ENCODE measurements at regions not wholly inside any gene's neighbourhood (a gene's known extent, or its start where the extent isn't known, plus 50 kb on each side); places are given as distances from the start of the nearest gene placed in this dataset.

- DNase-seq (ENCODE audit: low read depth in 2 of 2, low spot score in 1 of 2) = no peak
Measured at GRCh38 chr7:121451367-121452094, 55.4 kb upstream of the FAM3C start.

GRCh38 chr7:121450631-121451198 lies 54.6 kb upstream of the FAM3C start:
- no peak for DNase-seq (ENCODE audit: low read depth in 2 of 2, low spot score in 1 of 2)

- DNase-seq (ENCODE audit: low read depth in 2 of 2, low spot score in 1 of 2) = no peak
Measured at GRCh38 chr7:121449735-121450240, 53.7 kb upstream of the FAM3C start.

- DNase-seq (ENCODE audit: low read depth in 2 of 2, low spot score in 1 of 2) = no peak
Measured at GRCh38 chr7:121449329-121449728, 53.2 kb upstream of the FAM3C start.

- DNase-seq (ENCODE audit: low read depth in 2 of 2, low spot score in 1 of 2) = no peak
Measured at GRCh38 chr7:121448429-121448828, 52.3 kb upstream of the FAM3C start.

- no peak for DNase-seq (ENCODE audit: low read depth in 2 of 2, low spot score in 1 of 2)
Measured at GRCh38 chr7:121447911-121448300, 51.8 kb upstream of the FAM3C start.

- DNase-seq (ENCODE audit: low read depth in 2 of 2, low spot score in 1 of 2) = no peak
Measured at GRCh38 chr7:121447243-121447910, 51.3 kb upstream of the FAM3C start.

GRCh38 chr7:121446526-121446925 lies 50.4 kb upstream of the FAM3C start:
- no peak for DNase-seq (ENCODE audit: low read depth in 2 of 2, low spot score in 1 of 2)

Measured in stimulated activated CD8-positive, alpha-beta memory T cell treated with anti-CD3 and anti-CD28 coated beads, Interleukin-4, amount 100 ng/mL, for 4 hours (primary cell).